ENCODE measurements at regions not wholly inside any gene's neighbourhood (a gene's known extent, or its start where the extent isn't known, plus 50 kb on each side); places are given as distances from the start of the nearest gene placed in this dataset.

DNA sequence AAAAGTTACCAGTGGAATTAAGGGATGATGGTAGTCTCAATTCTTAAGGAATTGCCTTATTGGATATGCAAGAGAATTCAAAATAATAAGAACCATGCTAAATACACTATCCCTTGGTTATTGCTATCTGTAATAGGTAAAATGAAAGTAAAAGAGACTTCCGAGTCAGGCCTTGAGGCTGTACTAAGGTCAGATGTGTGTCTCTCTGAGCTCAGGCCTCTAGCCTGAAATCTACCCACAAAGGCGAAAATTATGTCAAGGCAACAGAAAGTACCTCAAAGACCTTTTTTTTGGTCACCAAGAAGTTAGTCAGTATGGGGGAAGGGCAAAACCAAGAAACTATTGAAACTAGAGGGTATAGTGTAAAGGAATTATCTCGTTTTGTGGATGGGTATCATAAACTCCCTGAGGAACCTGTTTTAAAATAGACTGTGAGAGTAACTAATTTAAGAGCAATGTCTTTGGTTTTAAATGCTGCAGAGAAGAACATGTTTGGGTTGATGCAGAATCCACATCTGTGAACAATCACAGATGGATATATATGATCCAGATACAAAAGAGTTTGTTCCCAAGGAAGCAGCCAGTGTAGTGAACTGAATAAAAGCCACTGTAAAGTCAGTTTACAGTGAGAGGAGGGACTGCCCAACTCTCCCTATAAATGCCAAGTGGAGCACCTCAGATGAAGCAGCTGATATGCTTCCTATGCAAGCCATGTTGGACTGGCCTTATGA, 382.3 kb upstream of the SEMA6D start:
- TF ChIP-seq CTCF (IDR thresholded peaks at IDR 0.05) (no peak), POLR2A (IDR thresholded peaks at IDR 0.05) (no peak), EP300 (IDR thresholded peaks at IDR 0.05) (no peak)
